B cell (primary cell): ENCODE measurements at regions not wholly inside any gene's neighbourhood (a gene's known extent, or its start where the extent isn't known, plus 50 kb on each side); places are given as distances from the start of the nearest gene placed in this dataset.

ENCODE experiments used
- ATAC-seq: fragments of 200-7000 bp; cut with Tn5 transposase; one replicate; pipeline ENCODE4 v1.10.0; 2021; ENCODE audit warnings: low read depth, mild to moderate bottlenecking, moderate number of reproducible peaks, moderate library complexity
- CTCF ChIA-PET: fragments of 350-600 bp; sonication (Branson Sonifier 250); formaldehyde crosslinking; loops from one replicate; lab custom pipeline; 2021; ENCODE audit warnings: antibody characterized with exemption, inconsistent platforms; lab: Charles Lee
- POLR2A ChIA-PET: fragments of 350-600 bp; sonication (Branson Sonifier 250); formaldehyde crosslinking; loops from one replicate; lab custom pipeline; 2021; ENCODE audit warnings: antibody characterized with exemption; lab: Charles Lee
- DNase-seq: peaks from one replicate; pipeline ENCODE4 v3.0.0; 2013
- H2AFZ ChIP-seq: 2 replicates; pipeline ENCODE4 v1.6.1; 2012; ENCODE audit warnings: mild to moderate bottlenecking, low read depth, low read length; ENCODE audit not compliant: insufficient read depth, poor library complexity, severe bottlenecking
- H3K27ac ChIP-seq, 2 donors: 1 replicate in 1 of 2; 2 replicates in 1 of 2; pipeline ENCODE4 v1.5.1; 2012 to 2013; ENCODE audit warnings: low read length in 2 of 2, mild to moderate bottlenecking in 2 of 2, moderate library complexity in 1 of 2
- H3K27me3 ChIP-seq, 4 experiments: fragments of 200-600 bp in 1 of 4; sonication (generic) in 1 of 4; replicated peaks in 1 of 4; 1 replicate in 2 of 4; 2 replicates in 2 of 4; pipeline versions ENCODE4 v1.6.1 to v1.7.0; 2013 to 2016; ENCODE audit warnings: low read length in 3 of 4, mild to moderate bottlenecking in 2 of 4, mixed read lengths in 1 of 4, moderate library complexity in 1 of 4; ENCODE audit not compliant: insufficient read depth in 4 of 4, control insufficient read depth in 3 of 4; ENCODE audit errors: control extremely low read depth in 1 of 4
- H3K36me3 ChIP-seq, 2 experiments: replicated peaks in 1 of 2; 1 replicate in 1 of 2; 2 replicates in 1 of 2; pipeline versions ENCODE4 v1.6.1 to v1.7.1; 2013; ENCODE audit warnings: low read length in 1 of 2; ENCODE audit not compliant: insufficient read depth in 2 of 2, control insufficient read depth in 1 of 2; ENCODE audit errors: control extremely low read depth in 1 of 2, extremely low read depth in 1 of 2
- H3K4me1 ChIP-seq, 2 donors: fragments of 200-600 bp in 1 of 2; sonication (generic) in 1 of 2; 1 replicate in 1 of 2; 2 replicates in 1 of 2; pipeline versions ENCODE4 v1.5.1 to v1.6.1; 2013 to 2017; ENCODE audit warnings: low read length in 2 of 2; ENCODE audit not compliant: control insufficient read depth in 2 of 2, insufficient read depth in 2 of 2
- H3K4me2 ChIP-seq: replicated peaks from 2 replicates; pipeline ENCODE3; 2012; ENCODE audit warnings: mild to moderate bottlenecking, low read depth, low read length; ENCODE audit not compliant: poor library complexity, severe bottlenecking
- H3K4me3 ChIP-seq, 5 experiments: fragments of 200-600 bp in 1 of 5; sonication (generic) in 1 of 5; 1 replicate in 3 of 5; 2 replicates in 2 of 5; pipeline versions ENCODE4 v1.5.1 to v1.7.0; 2011 to 2016; ENCODE audit warnings: low read length in 4 of 5, mild to moderate bottlenecking in 4 of 5, low read depth in 2 of 5, control low read depth in 1 of 5, moderate library complexity in 1 of 5; ENCODE audit not compliant: insufficient read depth in 1 of 5; ENCODE audit errors: control extremely low read depth in 1 of 5, extremely low read depth in 1 of 5
- H3K79me2 ChIP-seq: fragments of 200-600 bp; sonication (generic); one replicate; pipeline ENCODE4 v1.6.0; 2016; ENCODE audit warnings: low read length; ENCODE audit not compliant: control insufficient read depth, insufficient read depth
- H3K9ac ChIP-seq: fragments of 200-600 bp; sonication (generic); 2 replicates; pipeline ENCODE4 v1.6.1; 2017; ENCODE audit warnings: mild to moderate bottlenecking, low read length, moderate library complexity
- H3K9me3 ChIP-seq, 3 donors: one replicate each; pipeline versions ENCODE4 v1.6.1 to v1.7.1; 2013; ENCODE audit warnings: low read length in 2 of 3; ENCODE audit not compliant: control insufficient read depth in 2 of 3, insufficient read depth in 1 of 3; ENCODE audit errors: control extremely low read depth in 1 of 3
- H4K20me1 ChIP-seq: 2 replicates; pipeline ENCODE4 v1.6.0; 2012; ENCODE audit warnings: mild to moderate bottlenecking, low read length; ENCODE audit not compliant: insufficient read depth, control insufficient read depth, poor library complexity, severe bottlenecking
- H3K27ac Mint-ChIP-seq: one replicate; pipeline ENCODE4 v1.8.0; 2021; ENCODE audit warnings: mixed read lengths
- H3K27me3 Mint-ChIP-seq: one replicate; pipeline ENCODE4 v1.8.0; 2021; ENCODE audit warnings: mixed read lengths
- H3K4me1 Mint-ChIP-seq: one replicate; pipeline ENCODE4 v1.8.0; 2021; ENCODE audit warnings: mixed read lengths
- H3K4me3 Mint-ChIP-seq: one replicate; pipeline ENCODE4 v1.8.0; 2021; ENCODE audit warnings: mixed read lengths
- H3K9me3 Mint-ChIP-seq: one replicate; pipeline ENCODE4 v1.8.0; 2022; ENCODE audit warnings: mixed read lengths; ENCODE audit not compliant: insufficient read depth
- CTCF ChIP-seq: fragments of 200-600 bp; IDR thresholded peaks from one replicate; pipeline ENCODE4 v1.8.0; 2022; ENCODE audit warnings: antibody characterized with exemption, mild to moderate bottlenecking
- EZH2 ChIP-seq: IDR thresholded peaks from 2 replicates; pipeline ENCODE4 v1.6.1; 2012; ENCODE audit warnings: borderline replicate concordance, low read depth, mild to moderate bottlenecking, moderate library complexity, low read length; ENCODE audit not compliant: insufficient read depth, poor library complexity, severe bottlenecking
- WGBS: methylation state at CpG from one replicate; pipeline ENCODE4 v1.1.5; 2013; ENCODE audit warnings: missing lambda C conversion rate; ENCODE audit not compliant: insufficient coverage; 5-methylcytosine and 5-hydroxymethylcytosine counted together
- intact Hi-C: fragments of 100-400 bp; cut with micrococcal nuclease; formaldehyde crosslinking; loops from one replicate; pipeline ENCODE4 v1.10.0; 2022

- POLR2A ChIA-PET: no interaction called here
- no peak for ATAC-seq
- DNase-seq: no peak
- Histone ChIP-seq H3K9ac (no peak overlapping the region), H3K4me3 (no peak overlapping the region), H3K4me2 (no peak overlapping the region), H3K27ac (no peak overlapping the region), H3K27me3 (peaks cover 0 to 11% (median 1%) of the 10 kb centered on the region in 4 experiments), H3K36me3 (no peaks in the 10 kb centered on the region), H4K20me1 (no peaks in the 10 kb centered on the region), H3K4me1 (no peaks in the 10 kb centered on the region), H3K9me3 (peaks cover 0 to 2% (median 0%) of the 10 kb centered on the region in 3 donors), H2AFZ (no peak overlapping the region), H3K79me2 (no peaks in the 10 kb centered on the region)
- intact Hi-C loops: no loop called here
- no peaks in the 10 kb centered on the region for H3K4me1 Mint-ChIP-seq
- 95% methylated on average over 4 of the region's 5 CpGs for WGBS
- no peak overlapping the region for H3K27ac Mint-ChIP-seq
- no peaks in the 10 kb centered on the region for H3K9me3 Mint-ChIP-seq
- CTCF ChIA-PET: interaction anchor here (0.7 kb wide), 2 partner anchors 10 to 638 kb away, joined by 3 to 5 read pairs; no protein-coding TSS in a partner anchor
- H3K4me3 Mint-ChIP-seq: no peak overlapping the region
- H3K27me3 Mint-ChIP-seq: peaks cover 45% of the 10 kb centered on the region
- TF ChIP-seq EZH2: no peak
Measured at GRCh38 chr6:148186916-148187315, 155.7 kb upstream of the SASH1 start.

GRCh38 chr6:148192310-148192709, 150.3 kb upstream of the SASH1 start:
- ChIA-PET CTCF (no interaction called here), POLR2A (no interaction called here)
- Histone ChIP-seq H3K36me3 (no peaks in the 10 kb centered on the region), H3K27me3 (peaks cover 0 to 23% (median 11%) of the 10 kb centered on the region in 4 experiments), H2AFZ (no peak overlapping the region), H3K4me2 (no peak overlapping the region), H3K4me1 (no peaks in the 10 kb centered on the region), H3K4me3 (no peak overlapping the region), H3K9ac (no peak overlapping the region), H3K79me2 (no peaks in the 10 kb centered on the region), H3K27ac (no peak overlapping the region), H4K20me1 (no peaks in the 10 kb centered on the region), H3K9me3 (peaks cover 0 to 5% (median 0%) of the 10 kb centered on the region in 3 donors)
- no peak overlapping the region for H3K4me3 Mint-ChIP-seq
- 100% methylated on average over 3 of the region's 4 CpGs for WGBS
- DNase-seq (no peak), ATAC-seq (no peak)
- no peak for TF ChIP-seq EZH2
- TF ChIP-seq CTCF: no peak
- no peaks in the 10 kb centered on the region for H3K9me3 Mint-ChIP-seq
- no peak overlapping the region for H3K27ac Mint-ChIP-seq
- intact Hi-C loops: no loop called here
- no peaks in the 10 kb centered on the region for H3K4me1 Mint-ChIP-seq
- peaks cover 49% of the 10 kb centered on the region for H3K27me3 Mint-ChIP-seq
